Activated naive CD4-positive, alpha-beta T cell treated with anti-CD3 and anti-CD28 coated beads for 36 hours (primary cell): ENCODE measurements at regions not wholly inside any gene's neighbourhood (a gene's known extent, or its start where the extent isn't known, plus 50 kb on each side); places are given as distances from the start of the nearest gene placed in this dataset.

Experiments used
- CTCF ChIA-PET: fragments of 350-600 bp; sonication (Branson Sonifier 250); formaldehyde crosslinking; loops from one replicate; lab custom pipeline; 2021; ENCODE audit warnings: antibody characterized with exemption; lab: Charles Lee
- DNase-seq: peaks from one replicate; pipeline ENCODE4 v3.0.0-alpha.2; 2020
- H3K27ac Mint-ChIP-seq: one replicate; pipeline ENCODE4 v1.8.0; 2021; ENCODE audit warnings: mild to moderate bottlenecking, mixed read lengths
- H3K27me3 Mint-ChIP-seq: one replicate; pipeline ENCODE4 v1.8.0; 2021; ENCODE audit warnings: low read depth, mixed read lengths
- H3K36me3 Mint-ChIP-seq: one replicate; pipeline ENCODE4 v1.8.0; 2021; ENCODE audit warnings: low read depth, mixed read lengths
- H3K4me1 Mint-ChIP-seq: one replicate; pipeline ENCODE4 v1.8.0; 2021; ENCODE audit warnings: low read depth, mixed read lengths
- H3K4me3 Mint-ChIP-seq: one replicate; pipeline ENCODE4 v1.8.0; 2021; ENCODE audit warnings: mild to moderate bottlenecking, moderate library complexity, mixed read lengths
- H3K9me3 Mint-ChIP-seq: one replicate; pipeline ENCODE4 v1.8.0; 2021; ENCODE audit warnings: mixed read lengths
- intact Hi-C: fragments of 100-400 bp; cut with micrococcal nuclease; formaldehyde crosslinking; loops from one replicate; pipeline ENCODE4 v1.15.1; 2023

GRCh38 chr10:8810677-8811076 is 756.2 kb downstream of the GATA3 start:
- no peak overlapping the region for H3K4me3 Mint-ChIP-seq
- no peaks in the 10 kb centered on the region for H3K27me3 Mint-ChIP-seq
- H3K36me3 Mint-ChIP-seq, result no peaks in the 10 kb centered on the region
- H3K27ac Mint-ChIP-seq, result no peak overlapping the region
- no peaks in the 10 kb centered on the region for H3K4me1 Mint-ChIP-seq
- CTCF ChIA-PET, result no interaction called here
- no peak for DNase-seq
- peaks cover 6% of the 10 kb centered on the region for H3K9me3 Mint-ChIP-seq
- intact Hi-C loops, result no loop called here

GRCh38 chr10:8811201-8811600 is 756.7 kb downstream of the GATA3 start:
- CTCF ChIA-PET, result no interaction called here
- no peak for DNase-seq
- Mint-ChIP-seq H3K27ac (no peak overlapping the region), H3K36me3 (no peaks in the 10 kb centered on the region), H3K4me3 (no peak overlapping the region), H3K9me3 (peaks cover 6% of the 10 kb centered on the region), H3K4me1 (no peaks in the 10 kb centered on the region), H3K27me3 (no peaks in the 10 kb centered on the region)
- intact Hi-C loops, result no loop called here

- CTCF ChIA-PET, result no interaction called here
- Mint-ChIP-seq H3K36me3 (no peaks in the 10 kb centered on the region), H3K27me3 (no peaks in the 10 kb centered on the region), H3K4me3 (no peak overlapping the region), H3K4me1 (no peaks in the 10 kb centered on the region), H3K9me3 (peaks cover 2% of the 10 kb centered on the region), H3K27ac (no peak overlapping the region)
- intact Hi-C loops, result no loop called here
- DNase-seq, result no peak
Measured at GRCh38 chr10:8815969-8816368, 761.5 kb downstream of the GATA3 start.

- Mint-ChIP-seq H3K27me3 (no peaks in the 10 kb centered on the region), H3K4me1 (no peaks in the 10 kb centered on the region), H3K4me3 (no peak overlapping the region), H3K36me3 (no peaks in the 10 kb centered on the region), H3K9me3 (no peaks in the 10 kb centered on the region), H3K27ac (no peak overlapping the region)
- intact Hi-C loops, result no loop called here
- CTCF ChIA-PET, result no interaction called here
- no peak for DNase-seq
Measured at GRCh38 chr10:8817299-8817698, 762.8 kb downstream of the GATA3 start.

GRCh38 chr10:8825611-8826010 is 771.1 kb downstream of the GATA3 start:
- CTCF ChIA-PET, result no interaction called here
- intact Hi-C loops, result no loop called here
- H3K36me3 Mint-ChIP-seq, result no peaks in the 10 kb centered on the region
- H3K27ac Mint-ChIP-seq, result no peak overlapping the region
- no peaks in the 10 kb centered on the region for H3K4me1 Mint-ChIP-seq
- H3K27me3 Mint-ChIP-seq, result no peaks in the 10 kb centered on the region
- no peak overlapping the region for H3K4me3 Mint-ChIP-seq
- no peaks in the 10 kb centered on the region for H3K9me3 Mint-ChIP-seq
- DNase-seq, result no peak

- Mint-ChIP-seq H3K4me1 (no peaks in the 10 kb centered on the region), H3K4me3 (no peak overlapping the region), H3K9me3 (no peaks in the 10 kb centered on the region), H3K36me3 (no peaks in the 10 kb centered on the region), H3K27ac (no peak overlapping the region), H3K27me3 (no peaks in the 10 kb centered on the region)
- CTCF ChIA-PET, result interaction anchor here (0.6 kb wide), 1 partner anchor 374 kb away, joined by 8 read pairs; no protein-coding TSS in a partner anchor
- intact Hi-C loops, result no loop called here
- no peak for DNase-seq
Measured at GRCh38 chr10:8829592-8829991, 775.1 kb downstream of the GATA3 start.

GRCh38 chr10:8830048-8830447 is 775.6 kb downstream of the GATA3 start:
- Mint-ChIP-seq H3K27ac (no peak overlapping the region), H3K36me3 (no peaks in the 10 kb centered on the region), H3K27me3 (peaks cover 1% of the 10 kb centered on the region), H3K9me3 (no peaks in the 10 kb centered on the region), H3K4me3 (no peak overlapping the region), H3K4me1 (no peaks in the 10 kb centered on the region)
- DNase-seq, result no peak
- CTCF ChIA-PET, result interaction anchor here (0.6 kb wide), 1 partner anchor 373 kb away, joined by 8 read pairs; no protein-coding TSS in a partner anchor
- intact Hi-C loops, result no loop called here

- Mint-ChIP-seq H3K9me3 (no peaks in the 10 kb centered on the region), H3K27me3 (peaks cover 2% of the 10 kb centered on the region), H3K36me3 (no peaks in the 10 kb centered on the region), H3K27ac (no peak overlapping the region), H3K4me1 (no peaks in the 10 kb centered on the region), H3K4me3 (no peak overlapping the region)
- CTCF ChIA-PET, result no interaction called here
- intact Hi-C loops, result no loop called here
- DNase-seq, result no peak
Measured at GRCh38 chr10:8830876-8831275, 776.4 kb downstream of the GATA3 start.

- intact Hi-C loops, result no loop called here
- Mint-ChIP-seq H3K4me1 (no peaks in the 10 kb centered on the region), H3K9me3 (peaks cover 6% of the 10 kb centered on the region), H3K4me3 (no peak overlapping the region), H3K36me3 (no peaks in the 10 kb centered on the region), H3K27me3 (peaks cover 2% of the 10 kb centered on the region), H3K27ac (no peak overlapping the region)
- DNase-seq, result no peak
- CTCF ChIA-PET, result no interaction called here
Measured at GRCh38 chr10:8835453-8836167, 781.1 kb downstream of the GATA3 start.

- intact Hi-C loops, result no loop called here
- Mint-ChIP-seq H3K27ac (no peak overlapping the region), H3K4me3 (no peak overlapping the region), H3K9me3 (peaks cover 9% of the 10 kb centered on the region), H3K36me3 (peaks cover 1% of the 10 kb centered on the region), H3K27me3 (no peaks in the 10 kb centered on the region), H3K4me1 (no peaks in the 10 kb centered on the region)
- DNase-seq, result no peak
- CTCF ChIA-PET, result no interaction called here
Measured at GRCh38 chr10:8840356-8840755, 785.9 kb downstream of the GATA3 start.

- intact Hi-C loops, result no loop called here
- no peak overlapping the region for H3K4me3 Mint-ChIP-seq
- CTCF ChIA-PET, result no interaction called here
- H3K9me3 Mint-ChIP-seq, result peaks cover 4% of the 10 kb centered on the region
- no peaks in the 10 kb centered on the region for H3K27me3 Mint-ChIP-seq
- H3K36me3 Mint-ChIP-seq, result peaks cover 1% of the 10 kb centered on the region
- H3K27ac Mint-ChIP-seq, result no peak overlapping the region
- H3K4me1 Mint-ChIP-seq, result no peaks in the 10 kb centered on the region
- no peak for DNase-seq
Measured at GRCh38 chr10:8844141-8844540, 789.7 kb downstream of the GATA3 start.

GRCh38 chr10:8852546-8852945 is 798.1 kb downstream of the GATA3 start:
- CTCF ChIA-PET, result interaction anchor here (0.6 kb wide), 1 partner anchor 121 kb away, joined by 3 read pairs; no protein-coding TSS in a partner anchor

GRCh38 chr10:8853048-8853447 is 798.6 kb downstream of the GATA3 start:
- intact Hi-C loops, result no loop called here
- H3K4me1 Mint-ChIP-seq, result no peaks in the 10 kb centered on the region
- DNase-seq, result no peak
- no peak overlapping the region for H3K27ac Mint-ChIP-seq
- no peak overlapping the region for H3K4me3 Mint-ChIP-seq
- CTCF ChIA-PET, result no interaction called here
- H3K27me3 Mint-ChIP-seq, result no peaks in the 10 kb centered on the region
- H3K36me3 Mint-ChIP-seq, result no peaks in the 10 kb centered on the region
- H3K9me3 Mint-ChIP-seq, result no peaks in the 10 kb centered on the region

More at GRCh38 chr10:8852546-8852945, 798.1 kb downstream of the GATA3 start:
- Mint-ChIP-seq H3K27ac (no peak overlapping the region), H3K9me3 (no peaks in the 10 kb centered on the region), H3K27me3 (no peaks in the 10 kb centered on the region), H3K4me1 (no peaks in the 10 kb centered on the region), H3K36me3 (no peaks in the 10 kb centered on the region), H3K4me3 (no peak overlapping the region)
- intact Hi-C loops, result no loop called here
- DNase-seq, result no peak
